ENCODE measurements at regions not wholly inside any gene's neighbourhood (a gene's known extent, or its start where the extent isn't known, plus 50 kb on each side); places are given as distances from the start of the nearest gene placed in this dataset.

DNA sequence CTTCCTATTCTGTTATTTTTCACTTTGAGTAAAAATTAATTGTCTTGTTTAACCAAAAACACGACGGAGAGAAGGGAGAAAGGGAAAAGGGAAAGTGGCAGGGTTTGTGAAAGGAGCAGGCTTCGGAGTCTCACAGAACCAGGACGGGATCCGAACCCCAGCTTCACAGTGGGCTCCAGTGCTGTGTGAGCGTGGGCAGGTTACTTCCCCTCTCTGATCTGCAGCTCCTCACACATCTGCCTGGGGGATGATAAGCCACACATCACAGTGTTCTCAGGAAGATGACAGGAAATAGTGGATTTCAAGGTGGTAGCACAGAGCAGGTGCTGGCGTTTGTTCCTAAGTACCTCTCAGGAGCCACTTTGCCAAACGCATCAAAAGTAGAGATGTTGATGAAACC lies 94.2 kb upstream of the GPR26 start:
- Histone ChIP-seq H3K27me3 (replicated peaks; ENCODE audit: insufficient read depth) (peaks cover 3% of the 10 kb centered on the region), H3K4me1 (replicated peaks) (no peaks in the 10 kb centered on the region), H3K4me3 (no peak overlapping the region), H3K36me3 (no peaks in the 10 kb centered on the region), H3K27ac (no peak overlapping the region), H3K9me3 (no peaks in the 10 kb centered on the region)
- TF ChIP-seq POLR2AphosphoS5 (IDR thresholded peaks at IDR 0.05), result no peak
- no peak for TF ChIP-seq POLR2A (IDR thresholded peaks at IDR 0.05)
- TF ChIP-seq, protein P1, sequence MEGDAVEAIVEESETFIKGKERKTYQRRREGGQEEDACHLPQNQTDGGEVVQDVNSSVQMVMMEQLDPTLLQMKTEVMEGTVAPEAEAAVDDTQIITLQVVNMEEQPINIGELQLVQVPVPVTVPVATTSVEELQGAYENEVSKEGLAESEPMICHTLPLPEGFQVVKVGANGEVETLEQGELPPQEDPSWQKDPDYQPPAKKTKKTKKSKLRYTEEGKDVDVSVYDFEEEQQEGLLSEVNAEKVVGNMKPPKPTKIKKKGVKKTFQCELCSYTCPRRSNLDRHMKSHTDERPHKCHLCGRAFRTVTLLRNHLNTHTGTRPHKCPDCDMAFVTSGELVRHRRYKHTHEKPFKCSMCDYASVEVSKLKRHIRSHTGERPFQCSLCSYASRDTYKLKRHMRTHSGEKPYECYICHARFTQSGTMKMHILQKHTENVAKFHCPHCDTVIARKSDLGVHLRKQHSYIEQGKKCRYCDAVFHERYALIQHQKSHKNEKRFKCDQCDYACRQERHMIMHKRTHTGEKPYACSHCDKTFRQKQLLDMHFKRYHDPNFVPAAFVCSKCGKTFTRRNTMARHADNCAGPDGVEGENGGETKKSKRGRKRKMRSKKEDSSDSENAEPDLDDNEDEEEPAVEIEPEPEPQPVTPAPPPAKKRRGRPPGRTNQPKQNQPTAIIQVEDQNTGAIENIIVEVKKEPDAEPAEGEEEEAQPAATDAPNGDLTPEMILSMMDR (IDR thresholded peaks at IDR 0.05), result no peak
- intact Hi-C loops (cut with DNase I), result no loop called here
- 76% methylated on average over 8 of the region's 8 CpGs for WGBS
- no peak for DNase-seq (ENCODE audit: low spot score)

DNA sequence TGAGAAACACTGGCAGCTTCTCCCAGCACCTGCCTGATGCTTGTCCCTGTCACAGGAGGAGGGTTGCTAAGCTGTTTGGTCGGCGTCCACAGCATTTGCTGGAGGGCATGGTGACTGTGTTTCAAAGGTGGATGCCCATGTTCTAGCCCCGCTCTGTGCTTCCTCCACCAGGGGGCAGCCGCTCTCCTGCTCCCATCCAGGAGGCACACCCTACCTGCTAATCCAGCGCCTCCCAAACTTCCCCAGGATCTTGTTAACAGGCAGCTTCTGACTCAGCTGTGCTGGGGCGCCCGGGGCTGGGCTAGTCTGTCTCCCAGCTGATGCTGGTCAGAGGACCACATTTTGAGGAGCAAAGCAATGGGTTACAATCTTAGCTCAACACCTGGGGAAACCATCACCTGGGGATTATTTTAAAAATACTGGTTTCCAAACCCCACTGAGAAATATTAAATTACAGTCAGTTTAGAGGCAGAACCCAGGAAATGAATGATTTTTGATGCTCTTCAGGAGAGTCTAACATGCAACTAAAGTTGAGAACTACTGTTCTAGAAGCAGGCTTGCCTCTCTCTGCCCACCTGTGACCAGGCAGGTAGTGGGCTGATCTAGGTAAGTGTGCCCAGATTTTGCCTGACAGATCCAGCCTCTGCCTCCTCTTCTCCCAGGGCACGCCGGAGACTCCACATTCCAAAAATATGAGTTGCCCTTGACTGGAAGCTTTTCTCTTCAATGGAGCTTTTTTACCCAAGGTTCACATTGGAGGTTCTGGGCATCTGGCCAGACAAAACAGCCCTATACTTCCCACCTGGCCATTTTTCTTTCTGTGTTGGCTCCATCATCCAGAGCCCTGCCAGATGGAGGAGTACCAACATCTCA lies 92.7 kb upstream of the GPR26 start:
- no peak for TF ChIP-seq POLR2AphosphoS5 (IDR thresholded peaks at IDR 0.05)
- TF ChIP-seq POLR2A (IDR thresholded peaks at IDR 0.05), result no peak
- TF ChIP-seq, protein P1 (IDR thresholded peaks at IDR 0.05), result peak in 3 of 4 experiments; percentile 33 to 45 (median 42)
- Histone ChIP-seq H3K4me1 (replicated peaks) (no peaks in the 10 kb centered on the region), H3K4me3 (no peak overlapping the region), H3K27ac (no peak overlapping the region), H3K9me3 (no peaks in the 10 kb centered on the region), H3K36me3 (no peaks in the 10 kb centered on the region), H3K27me3 (replicated peaks; ENCODE audit: insufficient read depth) (peaks cover 3% of the 10 kb centered on the region)
- intact Hi-C loops (cut with DNase I), result no loop called here
- WGBS, result 15% methylated on average over 9 of the region's 9 CpGs
- DNase-seq (ENCODE audit: low spot score), result peak; percentile 40

GRCh38 chr10:123574109-123574698 lies 92.0 kb upstream of the GPR26 start:
- WGBS, result 83% methylated on average over 7 of the region's 7 CpGs
- intact Hi-C loops (cut with DNase I), result no loop called here
- no peak overlapping the region for H3K4me3 ChIP-seq
- peaks cover 3% of the 10 kb centered on the region for H3K27me3 ChIP-seq (replicated peaks; ENCODE audit: insufficient read depth)
- no peak overlapping the region for H3K27ac ChIP-seq
- H3K4me1 ChIP-seq (replicated peaks), result no peaks in the 10 kb centered on the region
- no peak for DNase-seq (ENCODE audit: low spot score)
- H3K9me3 ChIP-seq, result no peaks in the 10 kb centered on the region
- TF ChIP-seq POLR2A (IDR thresholded peaks at IDR 0.05) (no peak), POLR2AphosphoS5 (IDR thresholded peaks at IDR 0.05) (no peak)
- TF ChIP-seq, protein P1 (IDR thresholded peaks at IDR 0.05), result no peak
- H3K36me3 ChIP-seq, result no peaks in the 10 kb centered on the region

GRCh38 chr10:123575105-123575504 lies 91.0 kb upstream of the GPR26 start:
- intact Hi-C loops (cut with DNase I), result no loop called here
- Histone ChIP-seq H3K9me3 (no peaks in the 10 kb centered on the region), H3K4me1 (replicated peaks) (no peaks in the 10 kb centered on the region), H3K27ac (no peak overlapping the region), H3K4me3 (no peak overlapping the region), H3K27me3 (replicated peaks; ENCODE audit: insufficient read depth) (peaks cover 3% of the 10 kb centered on the region), H3K36me3 (no peaks in the 10 kb centered on the region)
- TF ChIP-seq, protein P1 (IDR thresholded peaks at IDR 0.05), result no peak
- TF ChIP-seq POLR2A (IDR thresholded peaks at IDR 0.05), result no peak
- TF ChIP-seq POLR2AphosphoS5 (IDR thresholded peaks at IDR 0.05), result no peak
- WGBS, result 89% methylated on average over 6 of the region's 6 CpGs
- DNase-seq (ENCODE audit: low spot score), result no peak
